ENCODE measurements at regions not wholly inside any gene's neighbourhood (a gene's known extent, or its start where the extent isn't known, plus 50 kb on each side); places are given as distances from the start of the nearest gene placed in this dataset.

GRCh38 chr7:33854178-33854577 is 51.2 kb upstream of the BMPER start:
- no peak overlapping the region for H3K27ac ChIP-seq (ENCODE audit: low read length)
- POLR2A ChIA-PET = no interaction called here
- intact Hi-C loops (cut with micrococcal nuclease; ENCODE audit: unreplicated experiment) (no loop called here), in situ Hi-C loops (cut with HindIII; ENCODE audit: low pct_unique_long_range_greater_than_20kb, low sequenced_read_pairs) (no loop called here)
- BruUV-seq (replicated peaks) = no TSS peak
- no peaks in the 10 kb centered on the region for H3K9me3 ChIP-seq (ENCODE audit: control insufficient read depth, insufficient read depth, low read depth, low read length)
- CTCF ChIA-PET = no interaction called here
- H3K4me3 ChIP-seq (ENCODE audit: low read depth in 2 of 2, low read length in 2 of 2) = no peak overlapping the region
- no peaks in the 10 kb centered on the region for H3K36me3 ChIP-seq (ENCODE audit: control insufficient read depth, insufficient read depth, low read length)
- DNase-seq (ENCODE audit: low read depth, low spot score) (no peak), ATAC-seq (no peak)
- H3K27me3 ChIP-seq (ENCODE audit: control insufficient read depth, insufficient read depth, low read length) = no peaks in the 10 kb centered on the region; the same call in 1 of the 2 replicates
- H3K4me1 ChIP-seq (ENCODE audit: control insufficient read depth, insufficient read depth, low read length) = no peaks in the 10 kb centered on the region
- TF ChIP-seq REST (IDR thresholded peaks at IDR 0.05; ENCODE audit: insufficient read depth in 1 of 2, low read depth in 2 of 2, low read length in 1 of 2) (no peak), TCF7L2 (IDR thresholded peaks at IDR 0.05; ENCODE audit: low read depth, low read length) (no peak), POLR2AphosphoS5 (IDR thresholded peaks at IDR 0.05; ENCODE audit: low read depth, low read length) (no peak), SIN3A (IDR thresholded peaks at IDR 0.05; ENCODE audit: borderline replicate concordance, insufficient read depth, low read depth, low read length) (no peak)
- TF ChIP-seq, protein P1, sequence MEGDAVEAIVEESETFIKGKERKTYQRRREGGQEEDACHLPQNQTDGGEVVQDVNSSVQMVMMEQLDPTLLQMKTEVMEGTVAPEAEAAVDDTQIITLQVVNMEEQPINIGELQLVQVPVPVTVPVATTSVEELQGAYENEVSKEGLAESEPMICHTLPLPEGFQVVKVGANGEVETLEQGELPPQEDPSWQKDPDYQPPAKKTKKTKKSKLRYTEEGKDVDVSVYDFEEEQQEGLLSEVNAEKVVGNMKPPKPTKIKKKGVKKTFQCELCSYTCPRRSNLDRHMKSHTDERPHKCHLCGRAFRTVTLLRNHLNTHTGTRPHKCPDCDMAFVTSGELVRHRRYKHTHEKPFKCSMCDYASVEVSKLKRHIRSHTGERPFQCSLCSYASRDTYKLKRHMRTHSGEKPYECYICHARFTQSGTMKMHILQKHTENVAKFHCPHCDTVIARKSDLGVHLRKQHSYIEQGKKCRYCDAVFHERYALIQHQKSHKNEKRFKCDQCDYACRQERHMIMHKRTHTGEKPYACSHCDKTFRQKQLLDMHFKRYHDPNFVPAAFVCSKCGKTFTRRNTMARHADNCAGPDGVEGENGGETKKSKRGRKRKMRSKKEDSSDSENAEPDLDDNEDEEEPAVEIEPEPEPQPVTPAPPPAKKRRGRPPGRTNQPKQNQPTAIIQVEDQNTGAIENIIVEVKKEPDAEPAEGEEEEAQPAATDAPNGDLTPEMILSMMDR (IDR thresholded peaks at IDR 0.05) = no peak

- ChIA-PET CTCF (no interaction called here), POLR2A (no interaction called here)
- intact Hi-C loops (cut with micrococcal nuclease; ENCODE audit: unreplicated experiment) = no loop called here
- no peak for DNase-seq (ENCODE audit: low read depth, low spot score)
- in situ Hi-C loops (cut with HindIII; ENCODE audit: low pct_unique_long_range_greater_than_20kb, low sequenced_read_pairs) = no loop called here
- BruUV-seq (replicated peaks) = no TSS peak
- no peaks in the 10 kb centered on the region for H3K4me1 ChIP-seq (ENCODE audit: control insufficient read depth, insufficient read depth, low read length)
- no peak overlapping the region for H3K27ac ChIP-seq (ENCODE audit: low read length)
- no peak for TF ChIP-seq SIN3A (IDR thresholded peaks at IDR 0.05; ENCODE audit: borderline replicate concordance, insufficient read depth, low read depth, low read length)
- TF ChIP-seq REST (IDR thresholded peaks at IDR 0.05; ENCODE audit: insufficient read depth in 1 of 2, low read depth in 2 of 2, low read length in 1 of 2) = no peak
- TF ChIP-seq POLR2AphosphoS5 (IDR thresholded peaks at IDR 0.05; ENCODE audit: low read depth, low read length) = no peak
- TF ChIP-seq, protein P1 (IDR thresholded peaks at IDR 0.05) = no peak
- no peak for TF ChIP-seq TCF7L2 (IDR thresholded peaks at IDR 0.05; ENCODE audit: low read depth, low read length)
- no peaks in the 10 kb centered on the region; the same call in 1 of the 2 replicates for H3K27me3 ChIP-seq (ENCODE audit: control insufficient read depth, insufficient read depth, low read length)
- no peaks in the 10 kb centered on the region for H3K9me3 ChIP-seq (ENCODE audit: control insufficient read depth, insufficient read depth, low read depth, low read length)
- no peaks in the 10 kb centered on the region for H3K36me3 ChIP-seq (ENCODE audit: control insufficient read depth, insufficient read depth, low read length)
- no peak overlapping the region for H3K4me3 ChIP-seq (ENCODE audit: low read depth in 2 of 2, low read length in 2 of 2)
- no peak for ATAC-seq
Observed at GRCh38 chr7:33854801-33855350, 50.5 kb upstream of the BMPER start.
